ENCODE measurements at regions not wholly inside any gene's neighbourhood (a gene's known extent, or its start where the extent isn't known, plus 50 kb on each side); places are given as distances from the start of the nearest gene placed in this dataset.

DNA sequence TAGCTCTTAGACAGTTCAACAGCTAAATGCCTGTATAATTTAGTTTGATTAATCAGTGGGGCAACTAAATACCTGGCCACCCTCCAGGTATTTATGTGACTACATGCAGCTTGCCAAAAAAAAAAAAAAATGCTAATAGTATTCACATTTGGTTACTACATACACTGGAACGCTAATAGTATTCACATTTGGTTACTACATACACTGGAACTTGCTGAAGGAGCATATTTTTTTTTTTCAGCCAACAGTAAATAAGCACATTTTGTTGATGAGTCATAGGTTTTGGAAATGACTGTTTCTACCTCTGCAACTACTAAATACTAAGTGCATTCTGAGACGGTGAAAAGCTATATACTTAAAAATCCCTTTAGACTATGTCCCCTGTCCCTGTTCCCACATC is 1172.3 kb downstream of the LRFN5 start:
- no peak for DNase-seq (ENCODE audit: low spot score)

DNA sequence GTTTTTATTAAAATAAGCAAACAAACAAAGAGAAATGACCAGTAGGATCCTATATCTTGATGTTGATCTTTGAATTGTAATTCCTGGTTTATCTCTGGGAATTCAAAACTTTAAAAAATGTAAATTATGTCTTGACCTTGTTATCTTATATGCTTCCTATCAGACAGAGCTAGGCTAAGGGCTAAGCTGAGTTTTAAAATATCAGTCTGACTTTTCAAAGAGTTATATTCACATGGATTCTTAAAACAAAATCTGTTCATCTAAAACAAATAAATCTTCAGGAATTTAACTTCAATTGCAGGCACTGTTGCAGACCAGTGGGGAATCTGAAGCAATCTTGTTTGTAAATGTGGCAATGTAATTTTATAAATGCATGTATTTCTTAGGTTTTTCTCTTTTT is 1144.1 kb downstream of the LRFN5 start:
- no peak for DNase-seq (ENCODE audit: low spot score)

DNA sequence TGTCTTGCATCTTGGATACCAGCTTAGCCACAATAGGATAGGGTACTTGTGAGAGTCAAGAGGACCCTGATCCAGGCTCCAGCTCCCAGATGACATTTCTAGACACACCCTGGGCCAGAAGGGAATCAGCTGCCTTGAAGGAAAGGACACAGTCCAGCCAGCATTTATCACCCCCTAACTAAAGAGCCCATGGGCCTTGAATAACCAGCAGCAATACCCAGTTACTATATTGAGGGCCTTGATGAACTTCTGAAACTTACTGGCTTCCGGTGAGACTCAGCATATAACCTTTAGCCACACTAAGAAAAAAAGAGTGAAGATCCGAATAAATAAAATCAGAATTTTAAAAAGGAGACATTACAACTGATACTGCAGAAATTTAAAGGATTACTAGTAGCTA is 1135.4 kb downstream of the LRFN5 start:
- DNase-seq (ENCODE audit: low spot score) = no peak

DNA sequence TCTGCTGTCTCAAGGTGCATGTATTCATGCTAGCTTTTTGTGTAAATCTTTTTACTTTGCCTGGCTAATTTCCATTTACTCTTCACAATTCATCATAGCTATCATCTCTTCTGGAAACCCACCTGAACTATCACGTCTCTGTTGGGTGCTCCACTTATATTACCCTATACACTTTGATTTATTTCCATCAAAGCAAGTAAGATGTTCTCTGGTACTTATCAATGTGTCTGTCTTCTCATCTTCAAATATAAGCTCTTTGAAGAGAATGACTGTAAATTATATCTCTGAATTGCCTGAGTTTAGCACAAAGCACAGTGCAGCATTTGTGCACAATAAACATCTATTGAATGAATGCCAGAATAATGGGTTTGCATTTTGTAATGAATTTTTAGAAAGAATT is 1129.7 kb downstream of the LRFN5 start:
- no peak for DNase-seq (ENCODE audit: low spot score)

DNA sequence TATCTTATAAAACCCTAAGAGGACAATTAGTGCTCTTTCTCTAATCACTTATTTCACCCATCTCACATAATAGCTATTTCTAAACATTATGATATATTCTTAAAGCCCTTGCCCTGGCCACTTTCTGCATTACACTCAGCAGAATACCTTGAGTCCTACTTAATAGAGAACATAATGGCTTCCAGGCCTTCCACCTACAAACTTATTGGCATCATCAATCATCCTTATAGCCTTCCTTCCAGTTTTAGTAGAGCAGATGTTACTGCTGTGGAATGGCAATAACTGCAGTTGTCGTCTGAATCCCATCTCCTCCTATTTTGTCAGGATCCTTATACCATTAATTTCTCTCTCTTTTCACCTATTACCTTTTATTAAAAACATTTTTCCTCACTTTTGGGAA is 1127.4 kb downstream of the LRFN5 start:
- no peak for DNase-seq (ENCODE audit: low spot score)

DNA sequence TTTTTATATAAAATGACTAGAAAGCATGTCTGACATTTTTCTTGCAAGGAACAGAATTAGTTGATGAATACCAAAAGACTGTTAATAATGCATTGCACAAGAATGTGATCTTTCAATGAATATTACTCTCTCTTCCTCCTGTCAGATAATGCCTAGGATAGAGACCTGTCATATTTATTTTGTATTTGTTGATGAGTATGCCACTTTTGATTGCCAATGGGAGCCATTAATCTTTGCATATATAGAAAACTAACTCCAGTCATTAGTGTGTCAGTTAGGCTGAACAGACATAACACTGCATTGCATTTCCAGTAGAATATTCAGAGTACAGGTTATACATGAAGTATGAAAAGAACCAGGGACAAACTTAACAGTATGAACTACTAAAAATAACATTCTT is 1125.3 kb downstream of the LRFN5 start:
- no peak for DNase-seq (ENCODE audit: low spot score)

DNA sequence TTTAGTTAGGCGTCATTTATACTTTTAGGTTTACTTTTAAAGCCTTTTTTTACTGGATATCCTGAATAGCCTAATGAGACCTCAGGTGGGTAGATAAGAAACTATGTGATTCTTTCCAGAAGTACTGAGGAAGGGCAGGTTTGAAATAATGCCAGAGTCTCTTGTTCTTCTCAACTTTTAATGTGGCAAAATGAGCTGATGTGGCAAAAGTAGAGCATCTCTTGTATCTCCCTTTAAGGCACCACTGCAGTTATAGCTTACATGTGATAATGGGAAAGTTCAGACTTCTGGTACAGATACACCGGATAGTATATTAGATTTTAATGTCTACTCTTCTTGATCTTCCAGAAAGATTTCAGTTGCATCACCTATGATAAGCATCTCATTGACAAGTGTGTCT is 1124.8 kb downstream of the LRFN5 start:
- DNase-seq (ENCODE audit: low spot score) = no peak

DNA sequence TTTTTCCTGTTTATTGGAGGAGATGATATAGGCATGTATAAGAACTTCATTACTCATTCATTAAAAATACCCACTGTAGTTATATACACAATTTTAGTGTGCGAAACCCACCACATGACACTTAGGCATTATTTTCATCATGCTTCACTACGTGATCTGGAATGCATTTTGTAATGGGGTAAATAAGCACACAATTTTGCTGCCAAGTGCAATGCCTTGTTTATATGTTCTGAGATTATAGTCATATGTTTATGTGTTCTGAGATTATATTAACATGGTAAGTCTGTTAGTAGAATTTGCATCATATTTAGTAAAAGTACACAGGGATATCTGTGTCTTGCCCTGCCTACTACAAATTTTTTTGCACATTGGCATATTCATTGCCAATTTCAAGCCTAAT is 1123.0 kb downstream of the LRFN5 start:
- no peak for DNase-seq (ENCODE audit: low spot score)

DNA sequence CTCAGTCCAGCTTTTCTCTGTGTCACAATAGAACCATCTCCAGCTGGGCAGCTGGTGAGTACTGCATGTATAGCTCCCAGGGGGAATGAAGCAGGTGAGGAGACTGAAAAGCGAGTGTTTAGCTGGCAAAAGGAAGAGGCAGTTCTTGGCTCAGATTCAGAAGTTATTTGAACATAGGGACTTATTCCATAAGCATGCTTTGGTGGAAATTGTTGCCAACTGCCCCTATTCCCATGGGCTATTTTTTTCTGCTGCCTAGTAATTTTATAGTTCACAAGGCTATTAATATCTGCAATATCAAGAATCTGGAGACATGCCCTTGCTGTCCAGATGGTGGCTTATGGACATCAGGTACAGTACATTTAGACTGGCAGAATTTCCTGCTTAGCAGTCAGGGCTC is 1112.7 kb downstream of the LRFN5 start:
- DNase-seq (ENCODE audit: low spot score) = no peak

DNA sequence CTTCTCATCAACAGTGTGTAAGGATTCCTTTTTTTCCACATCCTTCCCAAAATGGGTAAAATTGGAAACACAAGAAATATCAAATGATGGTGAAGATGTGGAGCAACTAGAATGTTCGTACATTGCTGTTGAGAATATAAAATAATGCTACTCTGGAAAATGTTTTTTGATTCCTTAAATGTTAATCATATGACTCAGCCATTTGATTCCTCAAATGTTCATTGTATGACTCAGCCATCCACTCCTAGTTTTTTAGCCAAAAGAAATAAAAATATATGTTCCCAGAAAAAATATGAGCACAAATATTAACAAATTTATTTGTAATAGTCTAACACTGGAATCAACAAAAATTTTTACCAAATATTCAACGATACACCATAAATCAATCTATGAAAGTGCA is 1108.6 kb downstream of the LRFN5 start:
- no peak for DNase-seq (ENCODE audit: low spot score)

DNA sequence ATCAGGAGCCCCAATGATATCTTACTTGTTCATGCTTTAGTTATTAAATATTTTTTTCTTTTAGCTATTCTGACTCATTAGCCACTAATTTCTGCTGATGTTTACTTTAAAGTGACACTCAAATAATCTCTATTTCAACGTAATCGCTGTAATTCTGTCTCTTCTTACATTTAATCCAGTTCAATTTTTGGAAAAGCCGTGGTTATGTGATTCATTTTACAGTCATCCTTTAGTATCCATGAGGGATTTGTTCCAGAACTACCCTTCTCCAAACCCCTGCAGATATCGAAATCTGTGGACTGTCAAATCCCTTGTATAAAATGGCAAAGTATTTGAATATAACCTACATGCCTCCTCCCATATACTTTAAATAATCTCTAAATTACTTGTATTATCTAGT is 1103.4 kb downstream of the LRFN5 start:
- DNase-seq (ENCODE audit: low spot score) = no peak

DNA sequence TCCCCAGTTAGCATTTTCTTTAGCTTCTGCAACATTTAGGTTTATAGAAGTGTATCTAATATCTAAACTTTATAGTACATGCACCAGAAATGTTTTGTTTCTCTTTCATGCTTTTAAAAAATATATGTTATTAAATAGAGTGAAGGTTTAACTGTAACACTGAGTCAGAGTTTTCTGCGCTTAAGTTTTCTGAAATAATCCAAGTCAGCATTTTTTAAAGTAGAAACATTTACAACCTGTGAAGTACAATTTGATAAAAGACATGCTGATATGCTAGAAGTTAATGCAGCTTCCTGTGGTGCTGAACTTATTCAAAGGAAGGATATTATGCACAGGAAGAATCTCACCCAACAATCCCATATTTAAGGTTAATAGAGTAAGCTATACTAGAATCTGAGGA is 1096.8 kb downstream of the LRFN5 start:
- DNase-seq (ENCODE audit: low spot score) = no peak

DNA sequence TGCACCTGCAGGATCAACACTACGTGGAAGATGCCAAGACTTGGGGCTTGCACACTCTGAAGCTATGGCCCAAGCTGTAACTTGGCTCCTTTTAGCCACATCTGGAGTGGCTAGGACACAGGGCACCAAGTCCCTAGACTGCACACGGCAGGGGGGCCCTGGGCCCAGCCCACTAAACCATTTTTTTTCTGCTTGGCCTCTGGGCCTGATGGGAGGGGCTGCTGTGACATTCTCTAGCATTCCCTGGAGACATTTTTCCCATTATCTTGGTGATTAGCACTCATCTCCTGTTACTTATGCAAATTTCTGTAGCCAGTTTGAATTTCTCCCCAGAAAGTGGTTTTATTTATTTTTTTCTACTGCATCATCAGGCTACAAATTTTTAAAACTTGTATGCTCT is 1080.7 kb downstream of the LRFN5 start:
- no peak for DNase-seq (ENCODE audit: low spot score)

DNA sequence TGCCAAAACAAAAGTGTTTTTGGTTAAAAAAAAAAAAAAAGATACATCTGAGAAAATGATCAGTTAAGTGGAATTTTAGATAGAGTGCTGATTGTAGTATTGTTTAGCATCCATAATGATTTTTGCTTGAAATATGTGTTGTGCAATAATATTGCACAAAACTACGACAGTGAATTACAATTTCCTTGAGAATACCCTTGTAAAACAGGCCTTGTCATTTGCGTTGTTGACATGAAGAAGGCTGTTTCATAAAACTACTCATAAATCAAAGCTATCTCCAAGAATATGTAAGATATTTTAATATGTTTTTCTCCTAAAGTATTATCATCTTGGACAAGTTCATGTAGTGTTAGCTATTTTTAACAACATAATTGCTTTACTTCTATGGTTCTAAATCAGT is 1077.0 kb downstream of the LRFN5 start:
- no peak for DNase-seq (ENCODE audit: low spot score)

DNA sequence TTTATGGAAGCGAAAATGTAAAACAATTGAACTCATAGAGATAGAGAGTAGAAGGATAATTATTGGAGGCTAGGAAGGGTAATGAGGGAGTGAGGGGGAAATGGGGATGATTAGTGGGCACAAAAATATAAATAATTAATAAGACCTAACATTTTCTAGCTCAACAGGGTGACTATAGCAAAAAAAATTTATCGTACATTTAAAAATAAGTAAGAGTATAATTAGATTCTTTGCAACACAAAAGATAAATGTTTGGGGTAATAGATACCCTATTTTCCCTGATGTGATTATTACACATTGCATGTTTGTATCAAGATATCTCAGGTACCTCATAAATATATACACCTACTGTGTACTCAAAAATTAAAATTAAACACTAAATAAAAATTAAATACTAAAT is 1070.0 kb downstream of the LRFN5 start:
- DNase-seq (ENCODE audit: low spot score) = no peak

DNA sequence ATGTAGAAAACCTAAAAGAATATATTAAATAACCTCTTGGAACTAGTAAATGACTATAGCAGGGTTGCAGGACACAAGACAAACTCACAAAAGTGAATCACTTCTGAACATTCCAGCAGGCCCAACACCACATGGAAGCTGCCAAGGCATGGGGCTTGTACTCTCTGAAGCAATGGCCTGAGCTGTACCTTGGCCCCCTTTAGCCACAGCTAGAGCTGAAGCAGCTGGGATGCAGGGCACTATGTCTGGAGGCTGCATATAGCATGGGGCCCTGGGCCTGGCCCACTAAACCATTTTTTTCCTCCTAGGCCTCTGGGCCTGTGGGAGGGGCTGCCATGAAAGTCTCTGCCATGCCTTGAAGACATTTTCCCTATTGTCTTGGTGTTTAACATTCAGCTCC is 1067.3 kb downstream of the LRFN5 start:
- DNase-seq (ENCODE audit: low spot score) = no peak

DNA sequence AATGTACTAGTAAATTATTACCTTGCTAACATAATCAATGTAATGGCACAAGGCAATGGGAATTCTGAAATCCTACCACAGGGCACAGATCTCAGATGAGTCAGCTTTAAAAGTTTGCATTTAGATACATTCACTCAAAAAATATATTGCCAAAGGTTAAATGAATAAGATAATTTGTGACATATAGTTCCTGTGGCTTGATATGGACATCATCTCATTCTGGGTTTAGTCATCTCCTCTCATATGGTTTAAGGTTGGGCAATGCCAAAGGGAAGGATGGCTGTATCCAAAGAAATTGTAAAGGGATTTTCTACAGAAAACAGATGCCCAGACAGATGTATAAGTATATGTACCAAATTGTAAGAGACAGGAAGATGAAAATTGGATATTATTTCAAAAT is 1065.0 kb downstream of the LRFN5 start:
- no peak for DNase-seq (ENCODE audit: low spot score)

DNA sequence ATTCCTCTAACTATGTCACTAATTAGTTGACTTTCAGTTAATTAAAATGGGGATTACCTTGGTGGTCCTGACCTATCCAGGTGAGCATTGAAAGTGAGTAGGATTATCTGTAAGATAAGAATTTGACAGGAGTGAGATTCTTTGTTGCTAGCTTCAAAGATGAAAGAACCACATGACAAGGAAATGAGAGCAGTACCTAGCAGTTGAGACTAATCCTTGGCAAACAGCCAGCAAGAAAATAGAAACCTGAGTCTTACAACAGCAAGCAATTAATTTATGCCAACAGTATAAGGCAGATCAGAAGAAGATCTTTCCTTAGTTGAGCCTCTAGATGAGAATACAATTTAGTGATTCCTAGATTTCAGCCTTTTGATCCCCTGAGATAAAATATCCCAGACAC is 1058.4 kb downstream of the LRFN5 start:
- DNase-seq (ENCODE audit: low spot score) = no peak

DNA sequence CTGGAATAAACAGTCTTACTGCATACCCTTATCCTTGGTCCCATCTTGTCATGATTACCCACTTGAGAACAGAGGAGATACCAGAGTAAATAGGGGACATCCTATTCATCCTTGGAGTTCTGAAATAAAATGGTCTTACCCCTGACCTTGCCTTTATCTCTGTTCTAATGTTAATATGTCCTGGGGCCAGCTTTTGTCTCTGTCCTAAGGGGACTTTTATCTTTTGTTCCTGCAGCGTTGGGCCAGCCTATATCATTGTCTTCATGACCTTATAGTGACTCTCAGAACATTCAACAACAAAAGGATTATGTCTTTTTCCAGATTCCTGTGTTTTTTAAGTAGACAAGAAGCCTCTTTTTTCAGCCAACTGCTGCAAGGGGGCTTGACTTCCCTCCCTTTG is 1057.5 kb downstream of the LRFN5 start:
- DNase-seq (ENCODE audit: low spot score) = no peak

DNA sequence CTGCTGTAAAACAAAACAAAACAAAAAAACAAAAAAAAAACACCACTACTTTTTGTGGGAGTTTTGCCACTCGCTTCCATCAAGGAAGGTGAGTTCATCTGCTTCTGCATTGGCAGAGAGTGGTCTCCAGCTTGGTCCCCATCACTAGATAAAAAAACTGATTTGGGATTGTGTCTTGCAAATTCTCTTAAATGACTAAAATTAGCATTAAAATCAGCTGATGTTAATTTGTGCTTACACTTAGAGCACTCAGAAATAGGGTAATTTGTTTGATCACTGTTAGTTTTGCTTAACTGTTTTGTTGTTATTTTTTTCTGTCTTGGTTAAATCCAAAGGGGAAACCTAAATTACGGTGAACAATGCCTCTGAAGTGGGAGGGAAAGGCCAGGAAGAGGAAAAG is 1048.0 kb downstream of the LRFN5 start:
- DNase-seq (ENCODE audit: low spot score) = no peak

DNA sequence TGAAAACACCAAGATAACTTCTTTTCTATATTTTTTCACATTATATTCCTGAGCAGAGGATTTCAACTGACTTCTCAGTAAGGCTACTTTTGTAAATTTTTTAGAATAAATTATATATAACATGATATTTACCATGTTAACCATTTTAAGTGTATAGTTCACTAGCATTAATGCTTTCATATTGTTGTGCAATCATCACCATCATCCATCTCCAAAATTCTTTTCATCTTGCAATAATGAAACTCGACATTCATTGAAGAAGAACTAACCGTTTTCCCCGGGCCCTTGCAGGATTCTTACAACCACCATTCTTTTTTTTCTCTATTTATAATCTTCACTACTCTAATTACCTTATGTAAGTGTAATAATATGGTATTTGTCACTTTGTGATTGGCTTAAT is 1036.1 kb downstream of the LRFN5 start:
- DNase-seq (ENCODE audit: low spot score) = no peak

DNA sequence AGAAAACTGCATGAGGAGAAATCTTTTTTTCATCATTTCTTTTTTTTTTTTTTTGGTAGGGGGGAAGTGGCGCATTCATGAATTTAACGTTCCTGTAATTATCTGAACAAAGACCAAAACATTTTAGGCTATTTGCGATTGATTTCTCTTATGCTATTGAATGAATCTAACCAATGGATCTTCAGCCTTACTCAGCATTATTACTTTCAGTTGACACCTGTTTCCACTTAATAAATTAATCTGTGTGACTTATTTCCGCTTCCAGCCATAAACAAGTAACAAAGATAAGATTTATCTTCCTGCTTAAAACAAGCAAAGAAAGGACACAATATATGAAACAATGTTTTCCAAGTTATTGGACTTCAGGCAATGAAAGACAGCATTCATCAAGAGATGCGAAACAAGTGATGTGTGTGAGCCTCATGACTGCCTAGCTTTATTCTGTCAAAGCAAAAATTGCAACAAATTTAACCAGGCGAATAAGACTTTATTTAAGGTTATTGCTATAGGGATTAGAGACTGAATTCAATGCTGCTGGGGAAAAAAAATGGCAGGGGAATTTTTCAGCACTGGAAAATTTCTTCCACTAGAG is 1026.9 kb downstream of the LRFN5 start:
- DNase-seq (ENCODE audit: low spot score) = peak; percentile 46

DNA sequence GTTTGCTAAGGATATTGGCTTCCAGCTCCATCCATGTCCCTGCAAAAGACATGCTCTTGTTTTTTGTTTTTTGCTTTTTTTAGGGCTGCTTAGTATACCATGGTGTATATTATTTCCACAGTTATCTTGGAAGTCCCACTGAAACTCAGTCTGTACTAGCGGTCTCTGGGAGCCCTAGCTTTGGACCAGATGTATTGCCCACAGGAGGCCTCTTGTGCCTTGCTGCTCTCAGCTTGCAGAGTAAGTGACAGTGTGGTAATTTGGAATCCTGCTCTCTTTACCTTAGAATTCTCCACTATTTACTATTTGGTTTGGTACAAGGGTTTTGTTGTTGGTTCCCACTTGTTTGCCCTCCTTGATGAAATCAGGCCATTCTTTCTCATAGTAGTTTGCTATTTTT is 1022.9 kb downstream of the LRFN5 start:
- DNase-seq (ENCODE audit: low spot score) = no peak

DNA sequence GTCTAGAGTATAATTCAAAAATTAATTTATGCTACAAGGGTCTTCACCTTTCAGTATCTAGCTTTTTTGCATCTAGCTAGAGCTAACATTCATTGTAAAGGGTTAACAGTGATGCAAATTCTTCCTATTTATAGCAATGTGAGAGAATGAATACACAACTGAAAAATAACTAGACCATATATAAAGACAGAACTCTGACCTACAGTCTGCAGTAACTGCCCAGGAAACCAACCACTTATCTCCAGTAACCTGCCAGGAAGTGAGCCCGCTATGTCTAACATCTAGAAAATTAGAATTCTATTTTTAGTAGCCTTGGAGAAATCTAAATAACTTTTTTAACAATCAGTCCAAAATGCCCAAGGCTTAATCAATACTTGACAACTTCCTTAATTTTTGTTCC is 1021.9 kb downstream of the LRFN5 start:
- DNase-seq (ENCODE audit: low spot score) = no peak

DNA sequence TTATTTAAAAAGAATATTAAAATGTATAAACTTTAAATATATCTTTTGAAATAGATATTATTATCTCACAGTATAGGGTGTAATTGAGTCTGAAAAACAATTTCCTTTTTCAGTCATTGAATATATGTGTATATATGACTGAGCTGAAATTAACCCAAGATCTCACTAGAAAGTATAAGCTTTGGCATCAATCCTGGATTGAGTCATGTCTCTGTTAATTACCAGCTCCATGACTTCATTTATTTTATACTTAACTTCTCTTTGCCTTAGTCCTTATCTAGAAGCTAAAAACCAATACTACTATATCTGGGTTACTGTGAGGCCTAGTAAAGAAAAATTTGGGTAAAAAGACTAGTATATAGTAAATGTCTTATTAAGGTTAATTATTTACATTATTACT is 1020.3 kb downstream of the LRFN5 start:
- no peak for DNase-seq (ENCODE audit: low spot score)
